SK-N-SH treated with all-trans-retinoic acid at 6 μM for 48 hours (cell line): ENCODE measurements at regions not wholly inside any gene's neighbourhood (a gene's known extent, or its start where the extent isn't known, plus 50 kb on each side); places are given as distances from the start of the nearest gene placed in this dataset.

Experiments
- ISL1 ChIP-seq: fragments of 250-450 bp; sonication (Bioruptor Pico); IDR thresholded peaks from 2 replicates; pipeline ENCODE4 v2.1.2; 2022; ENCODE audit warnings: mild to moderate bottlenecking, moderate library complexity
- OSR1 ChIP-seq: fragments of 250-450 bp; sonication (Bioruptor Pico); IDR thresholded peaks from 2 replicates; pipeline ENCODE4 v1.8.0; 2022; ENCODE audit warnings: moderate library complexity, mild to moderate bottlenecking, inconsistent platforms
- TOX ChIP-seq: fragments of 250-450 bp; sonication (Bioruptor Pico); IDR thresholded peaks from 2 replicates; pipeline ENCODE4 v1.8.0; 2021; ENCODE audit warnings: mild to moderate bottlenecking, moderate library complexity, borderline replicate concordance
- TF ChIP-seq, protein P1 (sequence below): fragments of 250-450 bp; sonication (Bioruptor Pico); IDR thresholded peaks from 2 replicates; pipeline ENCODE4 v1.8.0; 2020; ENCODE audit warnings: mild to moderate bottlenecking, moderate library complexity, borderline replicate concordance

DNA sequence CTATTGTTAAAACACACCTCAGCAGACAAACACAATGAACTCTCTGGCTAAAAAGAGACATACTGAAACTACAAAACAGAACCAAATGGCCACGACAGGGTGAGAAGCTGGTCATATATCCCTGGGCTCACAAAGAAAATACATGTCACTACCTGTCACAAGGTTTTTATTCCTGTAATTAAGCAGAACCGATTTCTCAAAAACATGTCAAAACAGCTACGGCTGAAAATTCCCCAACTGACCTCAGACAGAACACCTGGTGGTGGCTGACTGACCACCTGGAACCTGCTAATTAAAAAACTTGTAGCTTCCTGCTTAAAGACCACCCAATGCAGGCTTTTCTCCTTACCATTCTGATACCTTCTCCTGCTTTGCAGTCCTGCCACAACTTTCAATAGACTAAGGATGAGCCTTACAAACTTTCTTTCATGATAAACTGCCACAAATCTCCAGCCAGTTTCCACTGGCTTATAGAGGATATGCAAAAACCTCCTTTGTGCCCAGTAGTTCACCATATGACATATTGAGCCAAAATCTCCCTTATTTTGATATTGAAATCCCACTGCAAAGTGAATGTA is 571.9 kb downstream of the SPOCK3 start:
- TF ChIP-seq ISL1 (CRISPR knock-in tag) (no peak), TOX (no peak), OSR1 (CRISPR knock-in tag) (no peak)
- TF ChIP-seq, protein P1, sequence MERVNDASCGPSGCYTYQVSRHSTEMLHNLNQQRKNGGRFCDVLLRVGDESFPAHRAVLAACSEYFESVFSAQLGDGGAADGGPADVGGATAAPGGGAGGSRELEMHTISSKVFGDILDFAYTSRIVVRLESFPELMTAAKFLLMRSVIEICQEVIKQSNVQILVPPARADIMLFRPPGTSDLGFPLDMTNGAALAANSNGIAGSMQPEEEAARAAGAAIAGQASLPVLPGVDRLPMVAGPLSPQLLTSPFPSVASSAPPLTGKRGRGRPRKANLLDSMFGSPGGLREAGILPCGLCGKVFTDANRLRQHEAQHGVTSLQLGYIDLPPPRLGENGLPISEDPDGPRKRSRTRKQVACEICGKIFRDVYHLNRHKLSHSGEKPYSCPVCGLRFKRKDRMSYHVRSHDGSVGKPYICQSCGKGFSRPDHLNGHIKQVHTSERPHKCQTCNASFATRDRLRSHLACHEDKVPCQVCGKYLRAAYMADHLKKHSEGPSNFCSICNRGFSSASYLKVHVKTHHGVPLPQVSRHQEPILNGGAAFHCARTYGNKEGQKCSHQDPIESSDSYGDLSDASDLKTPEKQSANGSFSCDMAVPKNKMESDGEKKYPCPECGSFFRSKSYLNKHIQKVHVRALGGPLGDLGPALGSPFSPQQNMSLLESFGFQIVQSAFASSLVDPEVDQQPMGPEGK (CRISPR knock-in tag): no peak
